Lower lobe of right lung (tissue), 2 donors: ENCODE measurements at regions not wholly inside any gene's neighbourhood (a gene's known extent, or its start where the extent isn't known, plus 50 kb on each side); places are given as distances from the start of the nearest gene placed in this dataset.

Experiments used
- ATAC-seq, 2 donors: fragments of 200-7000 bp; cut with Tn5 transposase; one replicate each; pipeline ENCODE4 v1.9.1; 2020 to 2022; ENCODE audit warnings: mild to moderate bottlenecking in 2 of 2, moderate library complexity in 2 of 2
- DNase-seq: peaks from one replicate; pipeline ENCODE4 v3.0.0-alpha.2; 2020
- H3K27ac ChIP-seq: fragments of 200-600 bp; one replicate; pipeline ENCODE4 v1.8.0; 2022
- H3K27me3 ChIP-seq: fragments of 200-600 bp; one replicate; pipeline ENCODE4 v1.8.0; 2022; ENCODE audit warnings: low read depth
- H3K36me3 ChIP-seq: fragments of 200-600 bp; one replicate; pipeline ENCODE4 v1.8.0; 2022; ENCODE audit warnings: mild to moderate bottlenecking
- H3K4me1 ChIP-seq: fragments of 200-600 bp; one replicate; pipeline ENCODE4 v1.8.0; 2022
- H3K4me3 ChIP-seq: fragments of 200-600 bp; one replicate; pipeline ENCODE4 v1.8.0; 2022; ENCODE audit warnings: mild to moderate bottlenecking
- H3K9me3 ChIP-seq: fragments of 200-600 bp; one replicate; pipeline ENCODE4 v1.8.0; 2022
- CTCF ChIP-seq: fragments of 200-600 bp; IDR thresholded peaks from one replicate; pipeline ENCODE4 v1.8.0; 2022; ENCODE audit warnings: antibody characterized with exemption, mild to moderate bottlenecking
- intact Hi-C: fragments of 100-400 bp; cut with DNase I; formaldehyde crosslinking; loops from one replicate; pipeline ENCODE4 v1.11.0; 2022
- donor health status: DM: no; HTN: yes; CAD: no; lungs with severe emphysema.

GRCh38 chr5:68161156-68161555, 54.4 kb upstream of the PIK3R1 start:
- no peaks in the 10 kb centered on the region for H3K9me3 ChIP-seq
- no peak for TF ChIP-seq CTCF
- no peak overlapping the region for H3K4me3 ChIP-seq
- intact Hi-C loops, result no loop called here
- no peak overlapping the region for H3K27ac ChIP-seq
- ATAC-seq (no peak), DNase-seq (no peak)
- no peaks in the 10 kb centered on the region for H3K36me3 ChIP-seq
- H3K4me1 ChIP-seq, result no peaks in the 10 kb centered on the region
- H3K27me3 ChIP-seq, result no peaks in the 10 kb centered on the region

DNA sequence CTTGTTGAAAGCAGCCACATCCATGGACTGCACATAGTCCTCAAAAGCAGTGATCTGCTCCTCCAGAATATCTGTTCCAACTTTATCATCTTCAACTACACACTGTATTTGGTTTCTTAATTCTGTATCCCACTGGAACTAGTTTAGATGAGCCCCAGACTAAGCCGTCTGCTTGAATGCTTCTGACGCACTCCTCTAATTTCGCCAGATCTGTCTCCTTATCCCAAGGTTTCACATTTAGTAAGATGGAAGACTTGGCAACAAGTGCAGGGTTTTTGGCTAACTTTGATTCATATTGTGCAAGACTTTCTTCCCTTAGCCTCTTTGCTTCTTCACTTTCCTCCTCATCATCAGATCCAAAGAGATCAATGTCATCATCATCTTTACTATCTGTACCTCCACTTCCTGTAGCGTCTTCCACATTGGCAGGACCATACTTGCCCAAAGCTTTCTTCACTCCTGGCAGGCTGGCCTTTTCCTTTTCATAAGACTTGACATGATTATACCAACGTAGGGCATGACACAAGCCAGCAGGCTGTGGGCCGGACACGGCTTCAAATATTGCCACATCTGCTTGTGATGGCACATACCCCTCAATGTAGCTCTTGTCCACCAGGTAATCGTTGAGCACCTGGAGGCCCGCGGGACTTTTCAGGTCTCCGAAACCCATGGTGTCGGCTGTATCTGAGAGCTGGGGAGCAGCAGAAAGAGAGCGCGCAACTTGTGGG, 56.2 kb upstream of the PIK3R1 start:
- TF ChIP-seq CTCF, result no peak
- ATAC-seq (no peak), DNase-seq (no peak)
- Histone ChIP-seq H3K27me3 (no peaks in the 10 kb centered on the region), H3K27ac (no peak overlapping the region), H3K4me3 (no peak overlapping the region), H3K4me1 (no peaks in the 10 kb centered on the region), H3K36me3 (no peaks in the 10 kb centered on the region), H3K9me3 (no peaks in the 10 kb centered on the region)
- intact Hi-C loops, result no loop called here

DNA sequence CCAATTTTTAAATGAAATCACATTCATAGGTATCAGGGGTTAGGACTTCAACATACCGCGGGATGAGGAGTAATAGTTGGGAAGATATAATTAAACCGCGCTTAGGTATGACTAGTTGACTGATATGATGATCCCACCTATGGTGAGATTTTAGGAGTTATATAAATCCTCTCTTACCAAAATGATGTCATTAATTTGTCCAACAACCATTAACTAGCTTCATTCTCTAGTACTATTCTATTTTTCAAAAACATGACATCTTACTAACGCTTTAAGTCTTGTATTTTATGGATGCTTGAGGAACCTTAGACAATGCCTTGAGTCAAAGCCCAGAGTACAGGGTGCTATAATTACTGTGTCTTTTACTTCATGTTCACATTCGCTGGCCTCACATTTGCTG, 59.6 kb upstream of the PIK3R1 start:
- H3K4me1 ChIP-seq, result no peaks in the 10 kb centered on the region
- H3K36me3 ChIP-seq, result no peaks in the 10 kb centered on the region
- no peak for DNase-seq
- no peaks in the 10 kb centered on the region for H3K27me3 ChIP-seq
- no peak for ATAC-seq
- no peak for TF ChIP-seq CTCF
- no peak overlapping the region for H3K27ac ChIP-seq
- no peak overlapping the region for H3K4me3 ChIP-seq
- intact Hi-C loops, result no loop called here
- no peaks in the 10 kb centered on the region for H3K9me3 ChIP-seq

GRCh38 chr5:68154119-68154857, 61.3 kb upstream of the PIK3R1 start:
- H3K4me3 ChIP-seq, result no peak overlapping the region
- no peak for ATAC-seq
- intact Hi-C loops, result no loop called here

DNA sequence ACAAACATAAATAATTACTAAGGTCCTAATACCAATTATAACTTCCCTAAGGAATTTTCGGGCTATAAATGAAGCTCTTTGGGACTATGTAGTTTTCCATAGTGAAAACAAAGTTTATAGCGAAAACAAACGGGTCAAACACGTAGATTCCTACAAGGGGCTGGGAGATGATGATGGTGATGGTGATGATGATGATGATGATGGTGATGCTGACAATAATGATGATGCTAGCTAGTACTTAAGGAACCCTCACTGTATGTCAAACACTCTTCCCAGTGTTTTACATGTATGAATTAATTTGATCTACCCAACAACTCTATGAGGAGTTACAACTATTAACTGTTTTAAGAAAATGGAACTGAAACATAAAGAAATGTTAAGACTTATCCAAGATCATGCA, 63.7 kb upstream of the PIK3R1 start:
- Histone ChIP-seq H3K27me3 (no peaks in the 10 kb centered on the region), H3K9me3 (no peaks in the 10 kb centered on the region), H3K36me3 (no peaks in the 10 kb centered on the region), H3K4me1 (no peaks in the 10 kb centered on the region), H3K27ac (no peak overlapping the region), H3K4me3 (no peak overlapping the region)
- ATAC-seq (no peak), DNase-seq (no peak)
- intact Hi-C loops, result no loop called here
- TF ChIP-seq CTCF, result no peak

More at GRCh38 chr5:68154119-68154857, 61.3 kb upstream of the PIK3R1 start:
- H3K27me3 ChIP-seq, result no peaks in the 10 kb centered on the region
- no peak for DNase-seq
- H3K4me1 ChIP-seq, result no peaks in the 10 kb centered on the region
- H3K27ac ChIP-seq, result no peak overlapping the region
- no peak for TF ChIP-seq CTCF
- no peaks in the 10 kb centered on the region for H3K36me3 ChIP-seq
- H3K9me3 ChIP-seq, result no peaks in the 10 kb centered on the region
